WERI-Rb-1 (cell line): ENCODE measurements at regions not wholly inside any gene's neighbourhood (a gene's known extent, or its start where the extent isn't known, plus 50 kb on each side); places are given as distances from the start of the nearest gene placed in this dataset.

Experiments used
- DNase-seq: peaks from one replicate; pipeline ENCODE4 v3.0.0-alpha.2; 2020
- H3K27ac ChIP-seq: fragments of 250-450 bp; sonication (Bioruptor Pico); 2 replicates; pipeline ENCODE4 v1.5.1; 2020; ENCODE audit warnings: mild to moderate bottlenecking, moderate library complexity
- H3K27me3 ChIP-seq: fragments of 250-450 bp; sonication (Bioruptor Pico); 2 replicates; pipeline ENCODE4 v1.5.1; 2021; ENCODE audit warnings: mild to moderate bottlenecking, low read depth, moderate library complexity; ENCODE audit not compliant: insufficient read depth, severe bottlenecking
- H3K36me3 ChIP-seq: fragments of 250-450 bp; sonication (Bioruptor Pico); 2 replicates; pipeline ENCODE4 v1.5.1; 2020; ENCODE audit warnings: mild to moderate bottlenecking, moderate library complexity
- H3K4me3 ChIP-seq: 2 replicates; pipeline ENCODE4 v1.5.1; 2011; ENCODE audit warnings: low read depth, mild to moderate bottlenecking, control low read depth, low read length
- H3K9me3 ChIP-seq: fragments of 250-450 bp; sonication (Bioruptor Pico); 2 replicates; pipeline ENCODE4 v1.5.1; 2021; ENCODE audit warnings: mild to moderate bottlenecking, moderate library complexity; ENCODE audit not compliant: severe bottlenecking
- CTCF ChIP-seq: IDR thresholded peaks from 2 replicates; pipeline ENCODE4 v1.5.1; 2011; ENCODE audit warnings: low read depth, mild to moderate bottlenecking, control low read depth, inconsistent platforms, low read length

GRCh38 chr10:77689339-77689738, 51.7 kb upstream of the KCNMA1 start:
- DNase-seq = no peak
- H3K36me3 ChIP-seq = no peaks in the 10 kb centered on the region
- H3K9me3 ChIP-seq = no peaks in the 10 kb centered on the region
- H3K27ac ChIP-seq = no peak overlapping the region
- H3K27me3 ChIP-seq = no peaks in the 10 kb centered on the region
- no peak for TF ChIP-seq CTCF
- H3K4me3 ChIP-seq = no peak overlapping the region

GRCh38 chr10:77687621-77688020, 50.0 kb upstream of the KCNMA1 start:
- TF ChIP-seq CTCF = no peak
- Histone ChIP-seq H3K27ac (no peak overlapping the region), H3K27me3 (no peaks in the 10 kb centered on the region), H3K4me3 (no peak overlapping the region), H3K9me3 (no peaks in the 10 kb centered on the region), H3K36me3 (no peaks in the 10 kb centered on the region)
- DNase-seq = no peak
